Activated naive CD4-positive, alpha-beta T cell treated with anti-CD3 and anti-CD28 coated beads for 36 hours (primary cell): ENCODE measurements at regions not wholly inside any gene's neighbourhood (a gene's known extent, or its start where the extent isn't known, plus 50 kb on each side); places are given as distances from the start of the nearest gene placed in this dataset.

Experiments used
- CTCF ChIA-PET: fragments of 350-600 bp; sonication (Branson Sonifier 250); formaldehyde crosslinking; loops from one replicate; lab custom pipeline; 2021; ENCODE audit warnings: antibody characterized with exemption; lab: Charles Lee
- DNase-seq: peaks from one replicate; pipeline ENCODE4 v3.0.0-alpha.2; 2020
- H3K27ac Mint-ChIP-seq: one replicate; pipeline ENCODE4 v1.8.0; 2021; ENCODE audit warnings: mild to moderate bottlenecking, mixed read lengths
- H3K27me3 Mint-ChIP-seq: one replicate; pipeline ENCODE4 v1.8.0; 2021; ENCODE audit warnings: low read depth, mixed read lengths
- H3K36me3 Mint-ChIP-seq: one replicate; pipeline ENCODE4 v1.8.0; 2021; ENCODE audit warnings: low read depth, mixed read lengths
- H3K4me1 Mint-ChIP-seq: one replicate; pipeline ENCODE4 v1.8.0; 2021; ENCODE audit warnings: low read depth, mixed read lengths
- H3K4me3 Mint-ChIP-seq: one replicate; pipeline ENCODE4 v1.8.0; 2021; ENCODE audit warnings: mild to moderate bottlenecking, moderate library complexity, mixed read lengths
- H3K9me3 Mint-ChIP-seq: one replicate; pipeline ENCODE4 v1.8.0; 2021; ENCODE audit warnings: mixed read lengths
- intact Hi-C: fragments of 100-400 bp; cut with micrococcal nuclease; formaldehyde crosslinking; loops from one replicate; pipeline ENCODE4 v1.15.1; 2023

- no peak overlapping the region for H3K4me3 Mint-ChIP-seq
- H3K4me1 Mint-ChIP-seq, result no peaks in the 10 kb centered on the region
- intact Hi-C loops, result no loop called here
- CTCF ChIA-PET, result interaction anchor here (0.5 kb wide), 1 partner anchor 1124 kb away, joined by 4 read pairs; no protein-coding TSS in a partner anchor
- H3K9me3 Mint-ChIP-seq, result no peaks in the 10 kb centered on the region
- no peak overlapping the region for H3K27ac Mint-ChIP-seq
- no peak for DNase-seq
- peaks cover 2% of the 10 kb centered on the region for H3K27me3 Mint-ChIP-seq
- no peaks in the 10 kb centered on the region for H3K36me3 Mint-ChIP-seq
Measured at GRCh38 chr15:60101416-60101815, 97.3 kb downstream of the FOXB1 start.

DNA sequence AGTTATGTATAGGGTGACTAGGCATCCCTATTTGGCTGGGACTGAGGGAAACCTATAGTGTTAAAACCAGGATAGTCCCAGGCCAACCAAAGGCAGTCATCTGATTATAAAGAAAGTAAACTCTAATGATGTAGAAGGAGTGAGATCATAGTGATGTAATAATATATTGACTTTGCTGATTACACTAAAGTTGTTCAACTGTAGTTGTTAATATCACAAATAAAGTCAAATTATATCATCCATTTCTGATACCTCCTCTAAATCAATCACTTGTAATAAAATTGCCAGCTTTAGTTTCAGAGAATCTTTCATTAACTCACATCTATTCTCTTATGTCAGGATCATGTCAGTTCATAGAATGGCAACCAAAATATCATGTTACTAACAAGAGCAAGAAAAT, 98.6 kb downstream of the FOXB1 start:
- intact Hi-C loops, result no loop called here
- H3K27me3 Mint-ChIP-seq, result peaks cover 5% of the 10 kb centered on the region
- H3K27ac Mint-ChIP-seq, result no peak overlapping the region
- peaks cover 1% of the 10 kb centered on the region for H3K36me3 Mint-ChIP-seq
- no peaks in the 10 kb centered on the region for H3K4me1 Mint-ChIP-seq
- H3K4me3 Mint-ChIP-seq, result no peak overlapping the region
- H3K9me3 Mint-ChIP-seq, result peaks cover 2% of the 10 kb centered on the region
- DNase-seq, result no peak
- CTCF ChIA-PET, result no interaction called here

DNA sequence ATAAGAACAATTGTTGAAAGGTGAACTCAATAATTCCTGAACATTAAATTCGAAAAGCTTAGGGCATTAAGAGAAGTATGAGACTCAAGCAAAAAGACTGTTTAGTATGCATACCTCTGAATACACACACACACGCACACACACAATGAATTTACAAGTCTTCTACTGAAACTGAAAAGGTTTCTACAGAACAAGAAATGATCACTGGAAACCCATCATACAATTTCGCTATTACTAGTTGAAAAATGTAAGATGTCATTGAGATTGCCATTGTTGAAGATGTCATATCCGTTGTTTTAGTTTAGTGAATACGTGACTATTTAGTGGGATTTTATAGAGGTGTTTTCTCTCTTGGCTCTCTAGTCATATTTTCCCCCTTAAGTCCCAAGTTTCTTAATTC, 106.8 kb downstream of the FOXB1 start:
- peaks cover 2% of the 10 kb centered on the region for H3K9me3 Mint-ChIP-seq
- intact Hi-C loops, result no loop called here
- H3K4me3 Mint-ChIP-seq, result no peak overlapping the region
- DNase-seq, result no peak
- CTCF ChIA-PET, result no interaction called here
- H3K4me1 Mint-ChIP-seq, result peaks cover 17% of the 10 kb centered on the region
- peaks cover 5% of the 10 kb centered on the region for H3K27me3 Mint-ChIP-seq
- no peak overlapping the region for H3K27ac Mint-ChIP-seq
- H3K36me3 Mint-ChIP-seq, result peaks cover 1% of the 10 kb centered on the region

DNA sequence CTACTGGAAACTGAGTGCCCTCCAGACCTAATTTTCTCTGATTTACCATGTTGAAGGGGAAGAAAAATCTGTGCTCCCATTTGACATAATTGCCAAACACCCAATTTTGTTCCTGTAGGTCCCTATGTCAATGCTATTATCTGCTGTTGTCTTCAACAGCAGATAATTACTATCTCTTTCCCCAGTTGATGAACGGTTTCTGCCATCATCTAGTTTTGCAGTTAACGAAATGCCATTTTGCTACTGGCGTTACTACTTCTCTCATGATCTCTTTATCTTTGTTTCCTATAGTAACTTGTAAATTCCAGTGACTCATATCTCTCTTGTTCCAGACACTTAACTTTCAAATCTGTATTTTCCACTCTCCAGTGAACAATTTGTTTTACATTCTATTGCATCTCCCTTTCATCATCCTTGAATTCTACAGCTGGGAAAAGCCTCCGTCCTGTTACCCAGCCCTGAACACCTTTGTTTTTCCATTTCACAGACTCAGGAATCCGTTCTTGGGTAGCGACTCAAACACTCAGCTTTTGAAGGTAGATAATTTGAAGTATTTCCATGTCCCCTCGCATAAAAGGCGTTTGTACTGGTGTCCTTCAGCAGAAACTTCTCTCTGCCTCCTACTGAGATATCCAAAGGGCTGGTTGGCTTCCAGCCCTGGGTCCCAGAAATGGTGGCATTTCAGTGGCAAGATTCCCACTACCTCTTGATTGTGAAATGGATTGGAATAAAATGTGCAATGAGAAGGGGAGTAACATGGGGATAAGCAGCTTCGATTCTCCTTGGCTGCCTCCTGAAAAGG, 111.7 kb downstream of the FOXB1 start:
- no peak for DNase-seq
- peaks cover 19% of the 10 kb centered on the region for H3K4me1 Mint-ChIP-seq
- no peak overlapping the region for H3K4me3 Mint-ChIP-seq
- CTCF ChIA-PET, result interaction anchor here (1.0 kb wide), 1 partner anchor 197 kb away, joined by 3 read pairs; no protein-coding TSS in a partner anchor
- H3K9me3 Mint-ChIP-seq, result no peaks in the 10 kb centered on the region
- no peak overlapping the region for H3K27ac Mint-ChIP-seq
- H3K27me3 Mint-ChIP-seq, result no peaks in the 10 kb centered on the region
- H3K36me3 Mint-ChIP-seq, result no peaks in the 10 kb centered on the region
- intact Hi-C loops, result no loop called here

DNA sequence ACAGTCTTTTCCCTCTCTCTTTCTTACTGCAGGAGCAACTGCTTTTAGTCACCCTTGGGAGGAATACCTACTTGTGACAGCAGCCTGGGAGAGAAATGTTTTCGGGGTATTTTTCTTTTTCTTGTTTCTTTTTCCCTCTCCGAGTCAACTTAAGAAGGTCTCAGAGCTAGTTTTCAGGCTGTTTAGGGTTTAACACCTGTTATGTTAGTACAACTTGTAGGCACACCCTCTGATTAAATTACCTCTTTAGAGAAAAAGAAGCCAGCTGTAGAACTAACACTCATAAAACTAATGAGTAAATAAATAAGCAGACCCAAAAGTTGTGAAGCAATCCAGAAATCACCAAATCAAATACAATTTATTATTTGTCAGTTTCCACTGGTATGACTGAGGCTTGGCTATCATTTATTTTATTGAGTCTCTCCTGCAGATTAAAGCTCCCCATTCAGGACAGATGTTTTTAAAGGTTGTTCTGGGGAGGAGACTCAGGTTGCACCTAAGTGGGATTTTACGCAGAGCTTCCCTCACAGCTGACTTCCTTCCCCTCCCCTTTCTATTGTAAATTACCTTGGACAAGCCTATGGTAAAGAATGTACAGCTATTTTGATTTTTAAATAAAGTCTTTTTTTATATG, 112.5 kb downstream of the FOXB1 start:
- no peaks in the 10 kb centered on the region for H3K27me3 Mint-ChIP-seq
- H3K36me3 Mint-ChIP-seq, result no peaks in the 10 kb centered on the region
- DNase-seq, result no peak
- no peak overlapping the region for H3K27ac Mint-ChIP-seq
- CTCF ChIA-PET, result no interaction called here
- no peaks in the 10 kb centered on the region for H3K9me3 Mint-ChIP-seq
- intact Hi-C loops, result no loop called here
- H3K4me3 Mint-ChIP-seq, result no peak overlapping the region
- peaks cover 19% of the 10 kb centered on the region for H3K4me1 Mint-ChIP-seq

DNA sequence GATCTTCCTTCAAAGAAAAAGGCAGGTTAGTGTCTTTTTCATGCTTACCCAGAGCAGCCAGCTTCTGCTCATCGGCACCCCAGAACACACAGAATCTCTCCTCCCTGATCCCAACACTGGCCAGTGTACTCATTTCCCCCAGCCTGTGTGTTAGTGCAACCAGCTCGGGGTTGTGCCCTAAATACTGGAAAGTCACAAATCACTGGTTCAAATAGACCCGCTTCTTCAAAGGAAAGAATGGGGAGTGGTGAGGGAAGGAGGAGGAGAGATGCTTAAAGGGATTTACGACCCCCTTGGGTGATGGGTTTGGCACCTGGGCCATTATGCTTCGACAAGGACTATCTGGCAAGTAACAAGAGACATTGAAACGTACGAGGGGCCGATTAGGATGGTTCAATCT, 114.0 kb downstream of the FOXB1 start:
- Mint-ChIP-seq H3K9me3 (no peaks in the 10 kb centered on the region), H3K27ac (no peak overlapping the region), H3K36me3 (no peaks in the 10 kb centered on the region), H3K27me3 (no peaks in the 10 kb centered on the region), H3K4me3 (no peak overlapping the region), H3K4me1 (peaks cover 26% of the 10 kb centered on the region)
- intact Hi-C loops, result no loop called here
- DNase-seq, result no peak
- CTCF ChIA-PET, result interaction anchor here (1.2 kb wide), 1 partner anchor 62 kb away, joined by 3 read pairs; no protein-coding TSS in a partner anchor

DNA sequence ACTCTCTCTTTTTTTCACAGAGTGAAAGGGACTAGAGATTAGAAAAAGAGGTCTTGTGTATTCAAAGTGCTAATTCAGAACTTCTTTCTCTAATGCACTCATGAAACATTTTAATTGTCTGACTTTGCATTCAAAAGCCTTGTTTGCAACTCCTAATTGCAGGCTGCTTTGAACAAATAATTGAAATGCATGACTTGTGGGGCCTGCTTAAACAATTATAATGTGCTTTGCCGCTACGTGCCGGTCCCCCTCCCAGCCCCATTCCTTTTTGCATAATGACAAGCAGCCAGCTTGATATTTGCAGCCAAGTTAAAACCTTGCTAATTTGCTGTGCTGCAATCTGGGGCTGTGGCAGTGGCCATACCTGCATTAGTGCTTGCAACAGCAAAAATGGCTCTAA, 114.5 kb downstream of the FOXB1 start:
- DNase-seq, result no peak
- H3K27ac Mint-ChIP-seq, result no peak overlapping the region
- H3K4me3 Mint-ChIP-seq, result no peak overlapping the region
- no peaks in the 10 kb centered on the region for H3K27me3 Mint-ChIP-seq
- H3K4me1 Mint-ChIP-seq, result peaks cover 26% of the 10 kb centered on the region
- no peaks in the 10 kb centered on the region for H3K36me3 Mint-ChIP-seq
- no peaks in the 10 kb centered on the region for H3K9me3 Mint-ChIP-seq
- intact Hi-C loops, result no loop called here
- CTCF ChIA-PET, result interaction anchor here (1.2 kb wide), 1 partner anchor 61 kb away, joined by 3 read pairs; no protein-coding TSS in a partner anchor

- Mint-ChIP-seq H3K4me1 (peaks cover 27% of the 10 kb centered on the region), H3K4me3 (no peak overlapping the region), H3K36me3 (no peaks in the 10 kb centered on the region), H3K27me3 (no peaks in the 10 kb centered on the region), H3K27ac (no peak overlapping the region), H3K9me3 (no peaks in the 10 kb centered on the region)
- DNase-seq, result no peak
- CTCF ChIA-PET, result no interaction called here
- intact Hi-C loops, result no loop called here
Measured at GRCh38 chr15:60119101-60119500, 115.0 kb downstream of the FOXB1 start.

DNA sequence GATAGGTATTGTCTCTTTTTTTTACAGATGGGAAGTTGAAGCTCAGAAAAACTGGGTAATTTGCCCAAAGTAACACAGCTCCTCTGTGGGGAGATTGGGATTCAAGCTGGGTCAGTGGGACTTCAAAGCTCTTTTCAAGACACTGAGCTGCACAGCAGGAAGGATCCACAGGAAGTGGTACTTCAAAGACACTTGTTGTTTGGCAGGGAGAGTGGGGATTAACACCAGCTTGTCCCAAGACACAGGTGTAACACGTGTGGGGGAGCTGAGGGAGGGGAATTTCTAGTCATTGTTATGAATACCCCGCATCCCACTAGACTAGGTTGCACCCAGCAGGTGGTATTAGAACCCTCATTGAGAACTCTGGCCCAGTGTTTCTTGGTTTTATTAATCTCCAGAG, 116.0 kb downstream of the FOXB1 start:
- no peak overlapping the region for H3K27ac Mint-ChIP-seq
- no peak overlapping the region for H3K4me3 Mint-ChIP-seq
- CTCF ChIA-PET, result interaction anchor here (0.6 to 1.6 kb wide), 3 partner anchors 8 to 1040 kb away, joined by 3 to 4 read pairs (median 3); no protein-coding TSS in a partner anchor
- DNase-seq, result no peak
- H3K27me3 Mint-ChIP-seq, result no peaks in the 10 kb centered on the region
- H3K36me3 Mint-ChIP-seq, result no peaks in the 10 kb centered on the region
- H3K4me1 Mint-ChIP-seq, result peaks cover 28% of the 10 kb centered on the region
- no peaks in the 10 kb centered on the region for H3K9me3 Mint-ChIP-seq
- intact Hi-C loops, result no loop called here

DNA sequence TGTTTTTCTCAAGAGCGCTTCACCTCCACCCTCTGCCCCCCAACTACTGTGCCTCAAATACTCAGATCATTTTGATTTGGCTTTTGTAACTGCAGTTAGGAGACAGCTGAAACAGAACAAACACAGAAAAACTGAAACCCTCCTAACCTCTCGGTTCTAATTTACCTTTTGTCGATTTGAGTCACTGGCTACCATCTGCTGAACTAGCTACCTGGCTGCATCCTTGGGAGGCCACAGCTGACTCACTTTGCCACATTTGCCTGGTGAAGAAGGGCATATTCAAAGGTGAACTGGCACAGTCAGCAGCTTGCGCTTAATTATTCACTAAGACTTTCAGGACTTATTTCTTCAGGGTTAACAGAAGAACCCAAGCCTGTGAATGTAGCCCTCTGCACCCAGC, 117.7 kb downstream of the FOXB1 start:
- Mint-ChIP-seq H3K27ac (no peak overlapping the region), H3K36me3 (no peaks in the 10 kb centered on the region), H3K4me1 (peaks cover 27% of the 10 kb centered on the region), H3K4me3 (no peak overlapping the region), H3K27me3 (no peaks in the 10 kb centered on the region), H3K9me3 (no peaks in the 10 kb centered on the region)
- intact Hi-C loops, result no loop called here
- DNase-seq, result peak; percentile 30
- CTCF ChIA-PET, result no interaction called here

GRCh38 chr15:60122691-60123090, 118.6 kb downstream of the FOXB1 start:
- H3K4me3 Mint-ChIP-seq, result no peak overlapping the region
- no peaks in the 10 kb centered on the region for H3K27me3 Mint-ChIP-seq
- CTCF ChIA-PET, result no interaction called here
- no peak for DNase-seq
- peaks cover 36% of the 10 kb centered on the region for H3K4me1 Mint-ChIP-seq
- no peak overlapping the region for H3K27ac Mint-ChIP-seq
- H3K36me3 Mint-ChIP-seq, result no peaks in the 10 kb centered on the region
- intact Hi-C loops, result no loop called here
- H3K9me3 Mint-ChIP-seq, result no peaks in the 10 kb centered on the region

- H3K4me3 Mint-ChIP-seq, result no peak overlapping the region
- H3K27ac Mint-ChIP-seq, result no peak overlapping the region
- no peaks in the 10 kb centered on the region for H3K36me3 Mint-ChIP-seq
- intact Hi-C loops, result loop anchor here (5.0 kb wide), 3 partner anchors 47 to 327 kb away; no protein-coding TSS in a partner anchor
- H3K4me1 Mint-ChIP-seq, result peaks cover 44% of the 10 kb centered on the region
- DNase-seq, result no peak
- CTCF ChIA-PET, result no interaction called here
- no peaks in the 10 kb centered on the region for H3K27me3 Mint-ChIP-seq
- no peaks in the 10 kb centered on the region for H3K9me3 Mint-ChIP-seq
Measured at GRCh38 chr15:60124460-60125070, 120.5 kb downstream of the FOXB1 start.
